EH (cell line): ENCODE measurements at regions not wholly inside any gene's neighbourhood (a gene's known extent, or its start where the extent isn't known, plus 50 kb on each side); places are given as distances from the start of the nearest gene placed in this dataset.
"Not testable (repeated sequence)": the region's sequence is repeated elsewhere in the genome, so short reads cannot be mapped to it uniquely, and the experiment has no call there.

Experiments used
- DNase-seq: peaks from one replicate; pipeline ENCODE4 v3.0.0-alpha.2; 2015; ENCODE audit warnings: low read depth

DNA sequence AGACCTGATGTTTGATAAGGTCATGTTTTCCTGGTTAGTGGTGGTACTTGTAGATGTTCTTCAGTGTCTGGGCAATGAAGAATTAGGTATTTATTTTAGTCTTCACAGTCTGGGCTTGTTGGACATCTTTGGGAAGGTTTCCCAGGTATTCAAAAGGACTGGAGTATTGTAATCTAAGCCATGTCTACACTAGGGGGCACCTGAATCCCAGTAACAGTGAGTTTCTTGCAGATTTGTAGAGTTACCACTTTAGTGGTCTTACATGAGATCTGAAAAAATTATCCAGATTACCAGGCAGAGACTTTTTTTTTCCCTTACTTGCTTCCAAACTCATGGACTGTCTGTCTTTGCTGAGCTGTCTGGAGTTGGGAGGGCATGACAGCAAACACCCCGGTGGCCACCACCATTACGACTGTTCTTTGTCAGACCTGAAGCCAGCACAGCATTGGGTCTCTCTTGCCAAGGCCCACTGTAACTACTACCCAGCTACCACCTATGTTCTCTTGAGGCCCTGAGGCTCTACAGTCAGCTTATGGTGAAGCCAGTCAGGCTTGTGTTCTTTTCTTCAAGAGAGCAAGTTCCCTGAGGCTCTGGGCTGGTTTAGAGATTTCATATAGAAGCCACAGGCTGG, 820.7 kb upstream of the FBXO33 start:
- DNase-seq = no peak

DNA sequence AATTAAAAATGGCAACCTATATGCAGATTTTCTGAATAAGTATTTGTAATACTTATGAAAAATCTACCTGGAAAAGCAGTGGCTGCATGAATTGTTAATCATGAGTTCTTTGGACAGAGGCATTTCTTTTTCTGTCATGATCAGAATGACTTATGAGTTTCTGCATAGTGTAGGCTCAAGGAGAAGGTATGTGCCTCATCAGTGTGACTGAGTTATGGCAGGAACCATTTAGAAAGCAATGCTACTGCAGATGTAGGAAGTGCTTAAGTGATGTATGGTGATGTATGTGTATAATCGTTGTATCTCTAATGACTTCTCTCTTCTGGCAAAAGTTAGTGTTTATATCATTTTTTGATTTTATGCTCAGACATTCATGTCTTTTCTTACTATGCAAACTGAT, 816.4 kb upstream of the FBXO33 start:
- no peak for DNase-seq

DNA sequence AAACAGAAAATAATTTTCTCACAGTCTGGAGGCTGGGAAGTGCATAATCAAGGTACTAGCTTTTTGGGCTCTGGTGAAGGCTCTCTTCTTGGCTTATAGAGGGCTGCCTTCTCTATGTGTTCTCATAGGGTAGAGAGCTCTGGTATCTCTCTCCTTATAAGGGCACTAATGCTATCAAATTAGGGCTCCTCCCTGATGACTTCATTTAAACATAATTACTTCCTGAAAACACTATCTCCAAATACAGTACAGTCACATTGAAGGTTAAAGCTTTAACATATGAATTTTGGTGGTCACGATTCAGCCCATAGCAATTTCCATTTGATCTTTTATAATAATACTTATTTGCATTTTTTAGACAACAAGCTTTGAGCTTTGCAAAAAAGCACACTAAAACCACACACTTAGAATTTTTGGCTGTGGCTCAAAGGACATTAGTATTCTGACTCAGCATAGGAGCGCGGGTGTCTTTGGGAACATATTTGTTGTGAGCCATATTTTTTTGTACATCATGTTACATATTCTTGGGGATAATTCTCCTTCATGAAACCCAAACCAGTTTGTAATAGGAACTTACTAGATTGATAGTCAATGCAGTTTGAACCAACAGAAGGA, 808.1 kb upstream of the FBXO33 start:
- no peak for DNase-seq

DNA sequence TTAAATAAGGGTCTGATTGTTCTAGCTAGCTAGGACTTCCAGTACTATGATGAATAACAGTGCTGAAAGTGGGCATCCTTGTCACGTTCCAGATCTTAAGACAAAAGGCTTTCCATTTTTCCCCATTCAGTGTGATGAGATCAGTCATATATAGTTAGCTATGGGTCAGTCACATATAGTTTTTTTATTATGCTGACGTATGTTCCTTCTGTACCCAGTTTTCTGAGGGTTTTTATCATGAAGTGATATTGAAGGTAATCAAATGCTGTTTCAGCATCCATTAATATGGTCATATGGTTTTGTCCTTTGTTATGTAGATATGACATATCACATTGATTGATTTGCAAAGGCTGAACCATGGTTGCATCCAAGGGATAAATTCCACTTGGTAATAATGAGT, 800.1 kb upstream of the FBXO33 start:
- DNase-seq = no peak

DNA sequence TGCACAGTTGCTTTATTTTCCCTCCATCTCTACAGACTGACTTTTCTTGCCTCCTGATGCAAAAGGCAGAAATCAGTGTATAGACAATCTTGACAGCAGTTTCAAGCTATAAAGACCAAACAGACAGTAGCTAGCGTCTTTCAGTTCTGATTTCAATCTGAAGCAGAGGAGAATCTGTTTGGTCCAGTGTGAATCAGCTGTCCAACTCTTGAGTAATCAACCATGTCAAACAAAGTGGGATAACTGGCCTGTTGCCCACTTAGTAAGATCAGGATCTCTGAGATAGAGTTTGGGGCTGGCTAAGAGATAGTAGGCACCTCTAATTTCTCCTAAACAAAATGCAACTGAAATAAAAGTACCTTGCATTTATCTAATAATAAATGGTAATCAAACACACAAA, 797.4 kb upstream of the FBXO33 start:
- no peak for DNase-seq

DNA sequence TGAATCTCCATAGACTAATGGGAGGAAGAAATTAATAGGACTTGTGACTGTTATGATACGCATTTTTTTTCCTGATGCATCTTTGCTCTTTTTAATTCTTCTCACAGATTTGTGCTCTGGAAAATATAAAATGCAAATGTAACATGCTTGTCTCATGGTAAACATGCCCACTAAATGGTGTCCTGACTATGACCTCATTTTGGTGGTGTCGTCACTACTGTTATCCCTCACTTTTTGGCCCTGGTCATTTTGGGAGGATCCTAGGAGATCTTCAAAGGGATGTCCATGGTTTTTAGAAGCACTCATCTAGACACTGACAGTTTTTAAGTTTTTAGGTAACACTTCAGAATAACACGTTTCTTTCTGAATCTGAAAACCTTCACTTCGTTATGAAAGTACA, 790.8 kb upstream of the FBXO33 start:
- DNase-seq = no peak

DNA sequence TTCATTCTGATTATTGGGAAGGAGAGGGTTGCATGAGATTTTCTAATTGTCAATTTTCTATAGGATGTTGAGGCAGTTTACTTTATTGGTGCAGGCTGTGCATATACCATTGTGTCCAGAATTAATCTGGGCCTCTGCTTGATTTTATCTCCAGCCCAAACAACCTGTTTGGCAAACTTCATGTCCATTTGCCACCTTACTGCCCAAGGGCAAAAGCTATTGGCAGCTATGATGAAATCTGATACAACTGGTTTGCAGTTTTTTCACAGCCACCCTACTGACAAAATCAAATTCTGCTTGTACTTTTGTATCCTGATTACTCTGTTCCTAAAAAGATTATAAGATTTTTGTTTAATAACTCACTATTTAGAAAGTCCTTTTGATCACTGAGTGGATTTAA, 789.2 kb upstream of the FBXO33 start:
- no peak for DNase-seq

DNA sequence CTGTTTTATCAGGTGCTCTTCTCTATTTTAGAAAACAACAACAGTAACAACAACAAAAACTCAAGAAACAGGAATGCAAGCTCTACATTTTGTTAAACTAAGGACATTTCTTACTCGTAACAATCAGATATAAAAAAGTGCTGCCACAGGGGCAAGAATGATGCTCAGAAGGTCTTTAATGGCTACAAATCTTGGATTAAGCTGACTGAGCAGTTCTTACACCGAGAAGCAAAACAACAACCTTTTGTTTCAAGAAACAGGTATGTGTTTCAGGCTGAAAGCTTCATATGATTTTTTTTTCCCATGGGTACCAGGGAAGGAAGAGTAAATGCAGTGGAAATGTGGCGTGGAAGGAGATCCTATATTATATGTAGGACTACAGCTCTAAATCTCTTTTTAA, 786.8 kb upstream of the FBXO33 start:
- no peak for DNase-seq

DNA sequence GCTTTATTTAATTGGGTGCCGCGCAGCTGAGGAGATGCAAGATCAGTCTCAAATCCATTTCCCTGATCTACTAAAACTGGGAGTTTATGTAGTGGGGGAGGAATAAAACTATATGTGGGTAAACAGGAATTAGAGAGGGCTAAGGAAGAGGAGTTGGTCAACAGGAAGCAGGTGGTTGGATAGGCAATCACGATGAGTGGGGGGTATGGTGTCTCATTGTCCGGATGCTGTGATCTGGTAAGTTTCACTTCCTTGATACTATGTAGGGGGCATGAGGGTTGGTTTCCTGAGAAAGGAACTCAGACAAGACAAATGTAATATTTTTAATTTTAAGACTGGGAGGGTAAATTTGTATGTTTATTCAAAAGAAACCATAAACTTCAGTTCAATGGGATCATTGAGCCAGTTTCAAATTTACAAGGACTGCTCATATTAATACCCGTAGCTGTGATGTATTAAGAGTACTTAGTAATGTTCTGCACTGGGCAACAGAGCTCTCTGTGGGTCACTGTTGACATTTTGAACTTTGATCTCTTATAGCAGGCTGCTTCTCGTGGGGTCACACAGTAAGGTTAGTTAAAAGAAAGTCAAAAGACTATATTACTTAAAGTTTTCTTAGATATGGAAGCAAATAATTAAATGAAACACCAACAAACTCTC, 786.2 kb upstream of the FBXO33 start:
- DNase-seq = no peak

DNA sequence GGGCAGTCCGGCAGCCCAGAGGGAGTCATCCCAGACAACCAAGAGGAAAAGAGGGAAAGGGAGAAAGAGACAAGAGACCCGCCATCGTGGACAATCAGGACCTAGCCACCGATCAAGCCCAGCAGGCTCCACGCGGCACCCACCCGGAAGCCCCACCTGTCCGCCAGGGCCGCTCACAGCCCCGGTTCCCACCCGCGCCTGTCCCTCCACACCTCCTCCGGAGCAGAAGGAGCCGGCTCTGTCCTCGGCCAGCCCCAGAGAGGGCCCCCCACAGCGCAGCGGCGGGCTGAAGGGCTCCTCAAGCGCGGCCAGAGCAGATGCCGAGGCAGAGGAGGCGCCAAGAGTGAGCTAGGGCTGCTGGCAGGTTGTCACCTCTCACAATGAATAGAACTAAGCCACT, 784.7 kb upstream of the FBXO33 start:
- no peak for DNase-seq

DNA sequence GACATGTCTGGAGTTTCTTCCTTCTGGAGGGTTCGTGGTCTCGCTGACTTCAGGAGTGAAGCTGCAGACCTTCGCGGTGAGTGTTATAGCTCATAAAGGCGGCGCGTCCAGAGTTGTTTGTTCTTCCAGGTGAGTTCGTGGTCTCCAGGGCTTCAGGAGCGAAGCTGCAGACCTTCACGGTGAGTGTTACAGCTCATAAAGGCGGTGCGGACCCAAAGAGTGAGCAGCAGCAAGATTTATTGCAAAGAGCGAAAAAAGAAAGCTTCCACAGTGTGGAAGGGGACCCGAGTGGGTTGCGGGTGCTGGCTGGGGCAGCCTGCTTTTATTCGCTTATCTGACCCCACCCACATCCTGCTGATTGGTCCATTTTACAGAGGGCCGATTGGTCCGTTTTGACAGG, 784.2 kb upstream of the FBXO33 start:
- DNase-seq = not testable (repeated sequence)

DNA sequence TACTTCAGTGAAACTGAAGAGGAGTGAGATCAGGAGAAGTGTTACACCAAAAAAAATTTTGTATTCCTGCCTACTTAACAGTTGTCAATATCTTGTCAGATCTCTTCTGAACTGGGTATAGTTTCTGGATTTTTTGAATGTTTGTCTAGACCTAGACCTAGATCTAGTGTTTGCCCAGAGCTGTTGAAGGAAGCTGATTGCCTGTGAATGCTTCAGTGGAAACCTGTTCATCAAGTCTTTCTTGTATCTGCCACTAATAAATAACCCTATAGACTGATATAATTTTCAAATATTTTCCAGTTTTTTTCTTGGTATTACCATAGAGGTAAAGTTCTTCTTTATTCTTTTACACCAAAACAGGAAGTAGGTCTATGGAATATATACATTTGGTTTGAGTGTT, 781.5 kb upstream of the FBXO33 start:
- no peak for DNase-seq

DNA sequence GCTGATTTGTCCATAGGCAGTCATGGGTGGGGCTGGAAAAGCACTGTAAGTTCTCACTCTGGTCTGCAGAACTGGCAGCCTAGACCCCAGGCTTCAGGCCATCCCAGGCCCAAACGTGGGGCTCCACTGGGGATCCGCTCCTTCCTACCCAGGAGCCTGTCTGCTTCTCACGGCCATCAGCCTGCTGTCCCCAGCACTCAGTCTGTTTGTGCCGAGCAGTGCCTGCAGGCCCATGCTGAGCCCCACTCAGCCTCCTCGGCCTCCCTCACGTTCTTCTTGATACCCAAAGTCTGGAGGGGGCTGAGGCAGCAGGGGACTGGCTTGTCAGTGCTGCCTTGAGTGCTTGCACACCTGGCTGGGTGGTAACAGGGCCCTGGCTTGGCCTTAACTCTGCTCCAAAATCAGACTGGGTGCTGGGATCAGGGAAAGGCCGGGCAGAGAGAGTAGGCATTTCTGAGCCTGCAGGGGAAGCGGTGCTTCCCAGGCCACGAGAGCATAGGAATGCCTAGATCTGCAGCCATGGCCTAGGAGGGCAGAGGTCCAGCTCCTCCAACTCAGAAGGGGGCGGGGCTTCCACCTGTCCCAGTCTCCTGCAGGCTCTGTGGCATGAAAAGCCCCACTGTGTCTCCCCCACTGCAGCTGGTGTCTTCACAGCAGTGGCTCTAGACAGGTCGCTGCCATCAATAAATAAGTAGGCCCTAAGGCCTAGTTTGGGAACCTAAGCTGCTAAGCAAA, 772.4 kb upstream of the FBXO33 start:
- no peak for DNase-seq

DNA sequence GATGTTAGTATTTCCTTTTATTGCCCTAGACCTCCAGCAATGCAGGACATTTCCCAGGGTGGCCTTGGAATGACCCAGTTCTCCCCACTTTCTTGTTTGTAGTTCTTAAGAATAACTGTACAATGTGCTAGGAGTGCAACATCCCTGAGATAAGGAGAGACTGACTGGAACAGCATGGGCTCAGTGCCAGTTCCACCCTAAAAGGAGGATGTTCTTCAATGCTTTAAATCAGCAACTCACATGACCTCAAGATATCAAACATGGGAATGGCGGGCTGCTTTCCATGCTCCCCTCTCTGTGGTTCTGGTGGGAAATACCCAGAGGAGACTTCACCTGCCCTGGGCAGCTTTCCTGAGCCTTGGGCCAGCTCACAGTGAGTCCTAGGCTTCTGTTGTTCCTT, 766.9 kb upstream of the FBXO33 start:
- DNase-seq = no peak

DNA sequence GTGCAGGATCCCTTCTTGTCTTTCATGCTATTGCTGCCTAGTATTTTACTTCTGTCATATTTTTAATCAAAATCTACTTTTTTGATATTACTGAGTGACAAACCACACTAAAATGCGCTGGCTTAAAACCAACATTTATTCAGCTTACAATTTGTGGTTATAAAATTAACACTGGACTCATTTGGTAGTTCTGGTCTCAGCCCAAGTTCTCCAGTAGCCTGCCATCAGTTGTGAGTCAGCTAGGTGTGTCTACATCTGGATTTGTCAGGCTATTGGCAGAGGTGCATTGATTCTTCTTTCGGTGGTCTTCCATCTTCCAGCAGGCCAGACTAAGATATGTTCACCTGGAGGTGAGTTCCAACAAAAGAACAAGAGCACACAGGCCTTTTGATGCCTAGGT, 765.1 kb upstream of the FBXO33 start:
- no peak for DNase-seq

DNA sequence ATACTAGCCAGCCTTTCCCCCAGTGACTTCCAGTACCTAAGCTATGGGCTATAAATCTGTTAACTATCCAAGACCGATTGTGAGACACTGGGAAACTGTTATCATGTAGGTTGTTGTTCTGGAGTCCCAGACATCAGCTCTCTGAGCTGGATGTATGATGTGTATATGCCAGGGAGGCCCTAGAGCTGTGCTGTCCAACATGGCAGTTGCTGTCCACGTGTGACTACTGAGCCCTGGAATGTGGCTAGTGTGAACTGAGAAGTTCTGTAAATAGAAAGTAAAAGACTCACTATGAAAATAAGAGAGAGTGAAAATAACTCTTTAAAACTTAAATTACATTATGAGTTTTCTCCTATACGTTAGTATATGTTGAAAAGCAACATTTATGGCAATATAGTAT, 755.8 kb upstream of the FBXO33 start:
- no peak for DNase-seq

DNA sequence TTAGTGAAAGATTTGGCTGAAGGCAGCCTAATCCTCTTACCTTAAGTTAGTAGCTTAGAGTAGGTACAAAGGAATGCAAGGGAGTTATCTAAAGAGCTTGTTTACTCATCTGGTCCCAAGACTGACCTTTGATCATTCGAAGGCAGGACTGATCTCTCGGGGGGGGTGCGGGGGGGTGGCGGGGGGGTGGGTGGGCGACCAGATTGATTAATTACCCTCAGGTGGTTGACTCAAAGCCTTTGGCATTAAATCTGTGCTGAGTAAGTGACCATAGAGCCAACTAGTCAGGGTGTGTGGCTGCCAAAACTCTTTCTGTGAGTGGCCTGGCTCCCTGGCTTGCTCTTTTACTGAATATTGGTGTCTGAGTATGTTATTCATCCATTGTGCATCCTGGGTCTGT, 731.9 kb upstream of the FBXO33 start:
- no peak for DNase-seq

DNA sequence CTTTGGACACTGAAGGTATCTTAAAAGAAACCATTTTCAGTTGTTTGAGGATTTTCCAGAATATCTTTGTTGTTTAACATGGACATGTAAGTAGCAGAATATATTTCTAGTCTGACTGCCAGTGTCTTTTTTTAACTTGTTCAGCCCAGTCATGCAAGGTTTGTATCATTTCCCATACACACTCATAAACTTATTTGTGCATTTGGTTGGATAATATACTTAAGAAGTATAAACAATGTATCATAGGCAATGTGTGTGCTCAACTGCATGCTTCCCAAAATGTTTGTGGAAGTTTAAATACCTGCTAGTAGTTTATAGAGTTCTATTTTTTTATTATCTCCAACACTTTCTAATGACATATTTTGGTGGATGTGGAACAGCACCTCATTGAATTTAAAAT, 707.4 kb upstream of the FBXO33 start:
- no peak for DNase-seq

DNA sequence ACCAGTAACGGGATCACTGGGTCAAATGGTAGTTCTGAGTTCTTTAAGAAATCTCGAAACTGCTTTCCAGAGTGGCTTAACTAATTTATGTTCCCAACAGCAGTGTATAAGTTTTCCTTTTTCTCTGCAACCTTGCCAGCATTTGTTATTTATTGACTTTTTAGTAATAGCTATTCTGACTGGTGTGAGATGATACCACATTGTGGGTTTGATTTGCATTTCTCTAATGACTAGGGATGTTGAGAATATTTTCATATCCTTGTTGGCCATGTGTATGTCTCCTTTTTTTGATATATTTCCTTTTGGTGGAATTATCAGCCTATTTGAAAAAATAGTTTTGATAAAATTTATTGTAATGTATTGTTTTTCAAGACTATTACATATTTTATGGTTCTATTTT, 701.2 kb upstream of the FBXO33 start:
- DNase-seq = no peak

DNA sequence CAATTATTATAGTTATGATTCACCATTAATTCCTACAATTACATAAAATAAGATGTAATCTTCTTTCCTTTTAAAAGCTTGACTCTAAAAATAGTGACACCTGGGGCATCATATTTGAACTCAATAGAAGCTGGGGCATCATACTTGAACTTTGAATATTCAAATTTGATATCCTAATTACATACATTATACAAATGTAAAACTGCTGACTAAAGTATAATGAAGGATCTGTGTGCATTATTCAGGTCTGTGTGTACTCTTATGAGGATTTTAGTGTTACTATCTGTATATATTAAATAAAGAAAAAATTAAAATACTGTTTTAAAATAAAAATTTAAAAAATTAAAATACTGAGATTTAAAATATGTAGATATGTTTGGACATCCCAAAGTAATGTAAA, 696.9 kb upstream of the FBXO33 start:
- no peak for DNase-seq

DNA sequence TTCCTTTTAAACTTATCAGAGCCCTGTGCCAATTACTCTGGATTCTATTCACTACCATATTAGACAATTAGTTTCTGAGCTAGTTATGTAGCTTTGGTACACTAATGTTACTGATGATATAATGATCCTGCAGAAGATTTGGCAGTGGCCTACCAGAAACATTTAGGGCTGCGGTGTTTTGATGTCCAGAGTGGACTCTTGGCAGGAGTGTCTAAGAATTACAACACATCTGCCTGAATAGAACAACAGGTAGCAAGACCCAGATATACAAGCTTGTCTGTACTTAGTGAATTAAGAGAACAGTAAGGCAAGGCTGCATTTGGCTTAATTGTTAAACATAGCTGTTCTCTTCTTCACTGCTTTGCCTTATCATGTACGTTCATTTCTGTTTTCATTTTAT, 691.6 kb upstream of the FBXO33 start:
- no peak for DNase-seq

DNA sequence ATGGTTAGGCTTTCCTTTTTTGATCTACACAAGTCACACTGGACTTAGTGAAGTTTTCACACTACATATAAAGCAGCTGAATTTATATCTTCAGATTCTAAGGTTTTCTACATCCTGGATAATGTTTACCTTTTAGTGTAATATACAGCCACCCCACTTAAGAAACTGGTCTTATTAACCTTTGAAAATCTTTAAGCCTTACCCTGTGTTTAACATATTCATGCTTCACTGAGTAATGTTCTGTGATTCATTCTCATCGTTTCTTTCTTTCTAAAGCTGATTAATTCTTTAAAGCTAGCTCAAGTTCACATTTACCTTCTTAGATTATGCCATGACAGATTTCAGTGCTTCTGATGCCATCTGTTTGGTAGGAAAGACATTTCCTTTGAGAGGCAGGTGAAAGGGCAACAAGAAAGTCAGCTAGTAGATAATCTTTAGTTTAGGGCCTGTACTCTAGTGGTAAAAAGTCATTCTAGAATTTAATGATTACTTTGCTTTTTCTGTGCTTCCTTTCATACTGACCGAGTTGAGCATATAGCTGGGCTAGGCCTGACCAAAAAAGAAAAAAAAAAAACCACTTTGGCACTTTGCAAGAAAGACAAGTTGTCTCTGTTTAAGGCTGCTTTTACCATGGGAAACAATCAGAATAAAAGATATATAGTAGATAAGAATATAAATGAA, 690.9 kb upstream of the FBXO33 start:
- no peak for DNase-seq

DNA sequence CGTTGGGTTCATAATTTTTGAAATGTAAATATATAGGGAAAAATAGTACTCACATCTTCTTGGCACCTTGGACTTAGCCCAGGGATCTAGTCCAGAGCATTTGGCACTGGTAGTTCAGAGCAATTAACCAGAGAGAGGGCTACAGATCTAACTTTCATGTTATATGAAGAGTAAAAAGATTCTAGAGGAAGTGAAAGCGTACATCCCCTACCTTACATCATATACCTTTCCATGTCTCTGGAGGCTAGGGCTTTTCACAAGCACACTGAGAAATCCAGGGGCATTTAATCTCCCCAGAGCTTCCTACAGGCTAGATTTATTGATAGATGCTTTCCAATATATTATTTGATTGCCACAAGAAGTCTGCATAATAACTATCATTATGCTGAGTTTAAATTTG, 687.5 kb upstream of the FBXO33 start:
- DNase-seq = no peak
